HG03064 (cell line): ENCODE measurements at regions not wholly inside any gene's neighbourhood (a gene's known extent, or its start where the extent isn't known, plus 50 kb on each side); places are given as distances from the start of the nearest gene placed in this dataset.

ENCODE experiments used
- ATAC-seq: cut with Tn5 transposase; IDR thresholded peaks from one replicate; pipeline ENCODE4 v1.9.1; 2021; ENCODE audit warnings: low read depth; ENCODE audit not compliant: unreplicated experiment

DNA sequence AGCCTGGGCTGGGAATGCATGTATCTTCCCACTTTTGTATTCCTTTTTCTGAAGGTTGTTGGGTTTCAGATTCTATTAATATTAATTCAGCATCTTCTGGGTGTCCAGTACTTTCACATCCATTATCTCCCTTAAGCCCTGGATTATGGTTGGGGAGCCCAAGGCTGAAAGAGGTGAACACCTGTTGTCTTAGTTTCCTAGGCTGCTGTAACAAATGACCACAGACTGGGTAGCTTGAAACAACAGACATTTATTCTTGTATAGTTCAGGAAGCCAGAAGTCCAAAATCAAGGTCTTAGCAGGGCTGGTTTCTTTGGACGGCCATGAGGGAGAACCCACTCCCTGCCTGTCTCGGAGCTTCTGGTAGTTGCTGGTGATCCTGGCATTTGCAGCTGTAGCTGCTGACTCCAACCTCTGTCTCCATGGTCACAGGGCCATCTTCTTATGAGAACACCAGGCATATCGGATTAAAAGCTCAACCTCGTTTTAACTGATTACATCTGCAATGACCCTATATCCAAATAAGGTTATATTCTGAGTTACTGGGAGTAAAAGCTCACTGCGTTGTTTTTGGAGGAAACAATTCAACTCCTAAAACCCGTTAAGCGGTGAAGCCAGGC lies 68.2 kb upstream of the CLMN start:
- no peak for ATAC-seq

DNA sequence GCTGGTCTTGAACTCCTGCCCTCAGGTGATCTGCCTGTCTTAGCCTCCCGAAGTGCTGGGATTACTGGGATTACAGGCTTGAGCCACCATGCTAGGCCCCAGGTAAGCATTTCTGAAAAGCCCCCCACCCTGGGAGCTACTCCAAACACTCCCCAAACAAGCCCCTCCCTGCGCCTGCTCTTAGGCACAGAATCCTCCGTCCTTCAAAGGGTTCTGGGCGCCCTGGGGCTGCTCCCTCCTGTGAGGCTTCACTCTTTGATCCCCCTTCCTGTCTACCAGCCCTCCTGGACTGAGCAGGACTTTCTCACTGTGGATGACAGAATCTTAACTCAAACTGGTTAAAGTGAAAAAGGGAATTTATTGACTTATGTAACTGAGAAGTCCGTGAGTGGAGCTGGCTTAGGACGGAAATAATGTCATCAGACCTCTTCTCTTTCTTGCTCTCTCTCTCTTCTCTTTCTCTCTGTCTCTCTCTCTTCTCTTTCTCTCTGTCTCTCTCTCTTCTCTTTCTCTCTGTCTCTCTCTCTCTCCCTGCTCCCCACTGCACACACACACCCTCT lies 66.9 kb upstream of the CLMN start:
- no peak for ATAC-seq

DNA sequence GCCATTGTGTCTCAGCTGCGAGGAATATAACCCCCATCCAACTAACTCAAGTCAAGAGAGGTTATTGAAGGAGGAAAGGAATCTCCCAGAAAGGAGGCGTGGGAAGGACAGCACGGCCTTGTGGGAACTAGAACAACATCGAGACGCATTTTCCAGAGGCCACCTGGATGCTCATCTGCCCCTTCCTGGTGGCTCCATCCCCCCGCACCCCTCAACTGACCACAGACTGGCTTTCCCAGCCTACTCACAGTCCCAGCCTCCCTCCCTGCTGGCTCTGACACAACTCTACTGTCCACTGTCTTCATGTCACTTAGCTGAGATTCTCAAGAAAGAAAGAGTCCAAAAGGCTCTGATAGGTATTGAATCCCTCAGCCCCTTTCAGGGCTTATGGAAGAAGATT lies 66.0 kb upstream of the CLMN start:
- ATAC-seq, result no peak

DNA sequence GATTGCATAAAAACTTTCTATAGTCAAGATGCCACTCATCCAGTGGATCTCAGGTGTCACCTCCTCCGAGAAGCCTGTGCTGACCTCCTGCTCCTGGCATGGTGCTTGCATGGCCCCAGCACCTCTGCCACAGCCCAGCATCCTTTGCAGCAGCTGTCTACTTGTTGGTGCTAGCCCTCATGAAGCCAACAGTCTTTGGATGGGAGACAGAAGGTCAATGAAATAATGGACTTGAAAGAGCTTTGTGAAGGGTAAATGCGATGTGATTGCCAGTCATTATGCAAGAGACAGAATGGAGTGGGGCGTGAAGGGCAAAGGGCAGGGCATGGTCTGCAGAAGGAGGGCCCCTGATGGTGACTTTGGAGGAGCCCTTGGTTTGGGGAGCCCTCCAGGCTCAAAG lies 63.0 kb upstream of the CLMN start:
- ATAC-seq, result no peak

DNA sequence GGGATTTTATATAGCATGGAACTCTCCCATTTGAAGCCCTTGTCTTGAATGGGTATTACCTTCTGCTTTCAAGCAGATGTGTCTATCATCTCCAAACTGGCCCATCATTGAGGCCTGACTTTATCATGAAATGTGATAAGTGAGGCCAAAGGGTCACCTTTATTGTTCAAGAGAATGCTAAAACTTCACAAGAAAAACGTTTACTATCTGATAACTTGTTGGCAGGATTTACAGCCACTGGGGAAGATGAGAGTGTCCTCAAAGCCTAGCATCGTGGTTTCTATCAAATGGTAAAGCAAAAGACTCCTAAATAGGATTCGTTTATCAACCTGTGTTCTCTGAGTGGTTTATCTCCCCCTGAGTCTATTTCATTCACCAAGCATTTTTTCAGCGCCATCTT lies 62.0 kb upstream of the CLMN start:
- no peak for ATAC-seq

DNA sequence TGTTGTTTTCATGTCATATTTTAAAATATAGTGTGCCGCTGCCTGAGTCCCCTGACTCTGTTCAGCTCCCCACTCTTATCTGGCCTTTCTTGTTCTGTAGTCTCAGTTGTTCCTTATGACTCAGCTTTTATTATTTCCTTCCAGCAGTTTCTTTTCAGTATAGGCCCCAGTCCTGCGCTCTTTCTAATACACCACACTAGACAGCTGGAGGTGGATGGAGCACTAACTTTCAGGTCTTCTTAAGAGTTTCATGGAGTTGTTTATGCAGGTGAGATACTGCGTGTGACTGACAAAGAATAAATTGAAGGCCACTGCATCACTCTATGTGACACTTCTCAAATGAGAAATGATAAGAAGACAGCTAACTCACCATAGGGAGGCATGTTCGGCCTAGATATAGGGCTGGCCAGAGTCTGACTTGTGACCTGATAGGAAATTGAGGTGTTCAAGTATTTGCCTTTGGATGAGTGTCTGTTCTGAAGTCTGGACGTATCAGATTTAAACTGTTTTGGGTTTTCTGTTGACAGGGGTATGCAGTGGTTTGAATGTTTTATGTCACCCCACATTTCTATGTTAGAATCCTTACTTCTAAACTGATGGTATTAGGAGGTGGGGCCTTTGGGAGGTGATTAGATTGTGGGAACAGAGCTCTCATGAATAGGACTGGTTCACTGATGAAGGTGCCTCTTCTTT lies 60.8 kb upstream of the CLMN start:
- ATAC-seq, result no peak

DNA sequence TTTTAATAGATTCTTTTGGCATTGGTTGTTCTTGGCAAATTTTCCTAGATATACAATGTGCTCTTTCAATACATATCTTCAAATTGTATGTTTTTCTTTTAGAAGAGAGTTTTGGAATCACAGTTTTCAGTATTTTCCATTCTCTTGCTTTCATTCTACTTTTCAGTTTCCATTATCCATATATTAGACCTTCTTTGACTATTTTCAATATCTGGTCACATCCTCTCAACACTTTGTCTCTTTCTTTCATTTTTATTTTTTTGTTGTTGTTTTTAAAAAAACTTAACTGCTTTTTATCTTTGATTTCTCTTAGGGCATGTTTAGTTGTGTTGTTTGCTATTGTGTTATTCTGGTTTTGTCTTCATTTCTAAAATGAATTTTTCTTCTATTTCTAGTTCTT lies 59.9 kb upstream of the CLMN start:
- no peak for ATAC-seq

DNA sequence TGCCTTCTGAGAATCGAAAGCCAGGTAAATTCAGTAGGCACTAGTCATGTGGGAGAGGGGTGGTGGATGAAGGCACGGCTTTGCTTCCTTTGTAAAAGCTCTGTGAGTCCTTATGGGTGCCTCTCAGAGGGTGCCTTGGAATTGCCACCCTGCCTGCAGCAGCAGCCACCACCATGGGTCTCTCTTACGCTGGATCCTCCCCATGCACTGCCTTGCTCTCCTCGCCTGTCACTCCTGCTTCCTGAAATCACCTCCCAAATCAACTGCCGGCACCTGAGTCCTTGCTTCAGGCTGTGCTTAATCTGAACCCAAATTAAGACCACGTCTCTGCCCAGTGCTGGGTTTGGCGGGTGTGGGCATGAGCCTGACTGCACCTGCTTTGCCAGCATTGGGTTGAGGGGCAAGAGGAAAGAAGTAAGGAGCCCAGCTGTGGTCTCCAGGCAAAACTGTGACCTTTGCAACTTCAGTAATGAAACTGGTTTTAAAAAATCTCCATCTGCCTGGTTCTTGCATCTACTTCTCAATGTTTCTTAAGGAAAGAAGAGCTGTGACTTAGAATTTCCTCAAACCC lies 55.9 kb upstream of the CLMN start:
- ATAC-seq, result no peak

DNA sequence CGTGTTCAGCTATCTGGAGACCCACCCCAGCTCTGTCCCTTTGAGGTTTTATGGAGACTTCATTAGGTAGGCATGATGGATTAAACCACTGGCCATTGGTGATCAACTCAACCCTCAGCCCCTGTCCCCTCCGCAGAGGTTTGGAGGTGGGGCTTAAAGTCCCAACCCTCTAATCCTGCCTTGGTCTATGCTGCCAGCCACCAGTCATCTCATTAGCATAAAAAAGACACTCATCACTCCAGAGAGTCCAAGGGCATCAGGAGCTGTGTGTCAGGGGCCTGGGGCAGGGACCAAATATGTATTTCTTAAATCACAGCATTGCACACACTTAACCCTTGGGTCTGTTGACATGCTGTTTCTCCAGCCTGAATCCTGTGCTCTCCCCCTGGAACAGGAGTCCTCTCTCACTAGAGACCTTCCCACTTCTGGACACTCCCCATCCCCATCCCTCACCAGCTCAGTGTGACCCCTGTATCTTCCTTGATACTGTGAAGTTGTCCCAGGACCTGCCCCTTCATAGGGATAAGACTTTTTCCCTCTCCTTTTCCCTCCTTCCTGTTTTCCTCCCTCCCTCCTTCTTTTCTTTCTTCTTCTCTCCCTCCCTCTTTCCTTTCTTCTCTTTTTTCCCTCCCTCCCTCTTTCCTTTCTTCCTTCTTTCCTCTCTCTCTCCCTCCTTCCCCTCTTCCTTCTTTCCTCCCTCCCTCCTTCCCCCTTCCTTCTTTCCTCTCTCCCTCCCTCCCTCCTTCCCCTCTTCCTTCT lies 54.7 kb upstream of the CLMN start:
- ATAC-seq, result no peak

DNA sequence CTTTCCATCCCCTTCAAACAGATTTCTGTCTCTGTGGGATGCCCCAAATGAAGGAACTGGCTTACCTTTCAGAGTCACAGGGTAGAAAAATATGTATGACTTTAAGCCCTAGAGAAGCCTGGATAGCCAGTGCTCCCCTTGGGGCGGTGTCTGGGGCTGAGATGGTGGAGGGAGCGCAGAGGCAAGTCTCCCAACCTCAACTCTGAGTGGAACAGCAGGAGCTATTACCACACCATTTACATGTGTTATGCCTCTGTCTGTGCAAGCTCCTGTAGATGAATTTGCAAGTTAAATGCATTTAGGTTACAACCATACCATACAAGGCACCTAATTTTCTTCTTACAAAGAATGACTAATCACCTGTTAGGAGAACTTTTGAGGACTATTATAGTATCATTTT lies 50.4 kb upstream of the CLMN start:
- no peak for ATAC-seq
